GM12892 (cell line): ENCODE measurements at regions not wholly inside any gene's neighbourhood (a gene's known extent, or its start where the extent isn't known, plus 50 kb on each side); places are given as distances from the start of the nearest gene placed in this dataset.

ENCODE experiments used
- DNase-seq: peaks from one replicate; pipeline ENCODE4 v3.0.0; 2011; ENCODE audit not compliant: insufficient read length
- FAIRE-seq: peaks from 2 replicates; lab custom pipeline; 2011; peaks lifted over from hg19 to GRCh38; lab: Jason Lieb, UNC
- POLR2A ChIP-seq: IDR thresholded peaks from 2 replicates; pipeline ENCODE4 v1.6.1; 2011; ENCODE audit warnings: low read depth, low read length, control low read depth
- POLR2AphosphoS5 ChIP-seq: IDR thresholded peaks from 2 replicates; pipeline ENCODE4 v1.6.1; 2011; ENCODE audit warnings: low read depth, low read length, control low read depth
- TAF1 ChIP-seq: IDR thresholded peaks from 2 replicates; pipeline ENCODE4 v1.6.1; 2011; ENCODE audit warnings: low read depth, mild to moderate bottlenecking, control low read depth, low read length, borderline replicate concordance

DNA sequence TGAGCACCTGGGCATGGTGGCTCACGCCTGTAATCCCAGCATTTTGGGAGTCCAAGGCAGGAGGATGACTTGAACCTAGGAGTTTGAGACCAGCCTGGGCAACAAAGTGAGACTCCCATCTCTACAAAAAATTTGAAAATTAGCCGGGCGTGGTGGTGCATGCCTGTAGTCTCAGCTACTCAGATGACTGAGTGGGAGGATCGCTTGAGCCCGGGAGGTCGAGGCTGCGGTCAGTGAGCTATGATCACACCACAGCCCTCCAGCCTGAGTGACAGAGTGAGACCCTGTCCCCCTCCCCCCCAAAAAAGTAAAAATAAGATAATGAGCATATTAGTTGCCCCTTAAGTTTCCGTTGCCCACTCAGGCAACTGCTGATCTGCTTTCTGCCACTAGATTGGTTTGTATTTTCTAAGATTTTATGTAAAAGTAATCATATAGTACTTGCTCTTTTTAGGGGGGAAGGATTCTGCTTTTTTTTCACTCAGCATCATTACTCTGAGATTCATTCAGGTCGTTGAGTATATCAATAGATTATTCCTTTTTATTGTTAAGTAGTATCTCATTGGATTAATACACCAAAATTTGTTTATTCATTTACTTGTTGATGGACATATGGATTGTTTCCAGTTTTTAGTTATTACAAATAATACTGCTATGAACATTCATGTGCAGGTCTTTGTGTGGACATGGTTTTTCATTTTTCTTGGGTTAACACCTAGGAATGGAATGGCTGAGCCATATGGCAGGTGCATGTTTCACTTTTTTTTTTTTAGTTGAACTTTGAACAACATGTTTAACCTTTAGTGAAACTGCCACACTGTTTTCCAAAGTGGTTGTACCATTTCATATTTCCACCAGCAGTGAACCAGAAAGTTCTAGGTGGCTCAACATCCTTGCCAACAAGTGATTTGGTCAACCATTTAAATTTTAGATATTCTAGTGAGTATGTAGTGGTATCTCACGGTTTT is 75.0 kb upstream of the SPRED2 start:
- TF ChIP-seq POLR2AphosphoS5 = no peak
- TF ChIP-seq POLR2A = no peak
- TF ChIP-seq TAF1 = no peak
- FAIRE-seq (no peak), DNase-seq (no peak)

GRCh38 chr2:65504814-65505697 is 72.7 kb upstream of the SPRED2 start:
- FAIRE-seq (no peak), DNase-seq (no peak)
- TF ChIP-seq POLR2A (no peak), TAF1 (no peak), POLR2AphosphoS5 (no peak)

- DNase-seq = no peak
- TF ChIP-seq POLR2AphosphoS5 (no peak), TAF1 (no peak), POLR2A (no peak)
- no peak for FAIRE-seq
Measured at GRCh38 chr2:65504201-65504600, 71.8 kb upstream of the SPRED2 start.

- no peak for TF ChIP-seq POLR2AphosphoS5
- no peak for TF ChIP-seq TAF1
- TF ChIP-seq POLR2A = no peak
- FAIRE-seq = no peak
- DNase-seq = no peak
Measured at GRCh38 chr2:65503746-65504145, 71.3 kb upstream of the SPRED2 start.

DNA sequence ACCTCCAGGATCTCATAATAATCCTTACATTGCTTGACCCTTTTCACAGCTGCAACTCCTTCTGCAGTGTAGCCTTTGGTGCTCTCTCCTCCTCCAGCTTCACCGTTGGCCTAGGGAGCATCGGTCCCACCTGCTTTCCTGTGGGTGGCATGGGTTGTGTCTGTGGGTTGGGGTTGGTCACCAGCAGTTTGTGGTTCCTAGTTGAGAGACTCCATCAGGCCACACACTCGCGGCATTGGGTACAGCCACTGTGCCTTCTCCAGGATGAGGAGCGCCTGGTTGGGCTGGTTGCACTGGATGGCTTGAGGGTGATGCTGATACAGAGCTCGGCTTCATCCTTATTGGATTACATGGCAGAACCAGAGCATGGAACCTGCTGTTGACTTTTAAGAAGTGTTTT is 69.4 kb upstream of the SPRED2 start:
- TF ChIP-seq TAF1 (no peak), POLR2AphosphoS5 (no peak), POLR2A (no peak)
- DNase-seq (no peak), FAIRE-seq (no peak)

DNA sequence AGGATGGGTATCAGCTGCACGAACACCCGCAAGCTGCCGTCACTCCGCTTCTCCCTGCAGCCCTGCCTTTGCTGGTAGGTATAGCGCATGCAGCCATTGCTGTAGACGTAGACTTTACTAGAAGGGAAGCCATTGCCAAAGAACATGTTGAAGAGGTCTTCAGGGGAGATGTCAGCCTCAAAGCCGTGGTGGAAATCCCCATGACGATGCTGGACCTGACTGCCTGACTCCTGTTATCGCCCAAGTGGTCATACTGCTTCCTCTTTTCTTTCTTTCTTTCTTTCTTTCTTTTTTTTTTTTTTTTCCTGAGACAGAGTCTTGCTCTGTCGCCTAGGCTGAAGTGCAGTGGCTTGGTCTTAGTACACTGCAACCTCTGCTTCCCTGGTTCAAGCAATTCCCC is 68.7 kb upstream of the SPRED2 start:
- DNase-seq = no peak
- TF ChIP-seq POLR2A (no peak), TAF1 (no peak), POLR2AphosphoS5 (no peak)
- FAIRE-seq = peak; percentile 76

GRCh38 chr2:65500310-65501040 is 68.1 kb upstream of the SPRED2 start:
- TF ChIP-seq POLR2AphosphoS5 = no peak
- TF ChIP-seq POLR2A = no peak
- no peak for TF ChIP-seq TAF1
- FAIRE-seq (no peak), DNase-seq (no peak)

- DNase-seq = no peak
- no peak for FAIRE-seq
- TF ChIP-seq POLR2A (no peak), TAF1 (no peak), POLR2AphosphoS5 (no peak)
Measured at GRCh38 chr2:65499216-65499615, 66.8 kb upstream of the SPRED2 start.

DNA sequence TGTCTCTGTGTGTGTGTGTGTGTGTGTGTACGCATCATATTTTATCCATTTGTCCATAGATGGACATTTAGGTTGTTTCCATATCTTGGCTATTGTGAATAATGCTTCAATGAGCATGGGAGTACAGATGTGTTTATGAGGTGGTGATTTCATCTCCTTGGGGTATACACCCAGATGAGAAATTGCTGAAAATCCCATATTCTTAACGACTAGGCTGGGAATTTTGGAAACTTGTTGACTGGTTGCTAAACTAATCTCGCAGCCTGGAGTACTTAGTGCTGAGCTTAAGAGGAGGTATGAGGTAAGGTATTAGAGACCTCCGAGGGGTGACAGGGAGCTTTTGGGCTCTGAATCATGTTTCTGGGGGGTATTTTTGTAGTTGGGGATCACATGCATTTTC is 66.0 kb upstream of the SPRED2 start:
- TF ChIP-seq TAF1 = no peak
- no peak for TF ChIP-seq POLR2AphosphoS5
- TF ChIP-seq POLR2A = no peak
- no peak for DNase-seq
- FAIRE-seq = no peak

DNA sequence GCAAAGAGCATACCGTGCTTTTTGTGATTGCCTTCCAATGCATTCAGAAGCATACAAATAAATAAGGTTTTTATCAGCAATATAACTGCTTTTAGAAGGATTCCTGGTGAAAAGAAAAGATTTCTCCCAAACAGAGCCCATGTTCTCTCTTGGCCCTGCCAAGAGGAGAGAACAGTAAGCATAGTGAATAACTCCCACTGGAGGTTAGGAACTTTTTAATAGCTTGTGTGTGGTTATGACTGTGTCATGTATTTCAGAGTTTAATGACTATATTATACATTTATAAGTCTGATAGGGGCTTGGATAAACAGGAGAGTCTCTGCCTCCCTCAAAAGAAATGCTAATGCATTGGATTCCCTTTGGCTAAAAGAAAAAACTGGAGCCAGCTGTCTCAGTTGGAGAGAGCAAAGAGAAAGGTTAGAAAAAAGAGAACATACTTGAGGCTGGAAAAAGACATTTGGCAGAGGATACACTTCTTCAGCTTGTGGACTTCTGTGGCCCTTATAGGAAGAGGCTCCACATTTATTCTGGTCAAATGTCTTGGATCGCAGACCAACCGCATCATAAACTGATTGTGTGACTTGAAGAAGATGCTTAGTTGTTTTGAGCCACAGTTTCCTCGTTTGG is 63.0 kb upstream of the SPRED2 start:
- DNase-seq (no peak), FAIRE-seq (no peak)
- TF ChIP-seq POLR2A = no peak
- TF ChIP-seq POLR2AphosphoS5 = no peak
- no peak for TF ChIP-seq TAF1

GRCh38 chr2:65494078-65494477 is 61.7 kb upstream of the SPRED2 start:
- DNase-seq = no peak
- TF ChIP-seq POLR2AphosphoS5 = no peak
- no peak for TF ChIP-seq TAF1
- TF ChIP-seq POLR2A = no peak
- no peak for FAIRE-seq
